GM06990 (cell line): ENCODE measurements at regions not wholly inside any gene's neighbourhood (a gene's known extent, or its start where the extent isn't known, plus 50 kb on each side); places are given as distances from the start of the nearest gene placed in this dataset.

Experiments
- DNase-seq: peaks from one replicate; pipeline ENCODE4 v3.0.0-alpha.2; 2011; ENCODE audit not compliant: insufficient read length; ENCODE audit errors: extremely low read depth
- H3K27me3 ChIP-seq: replicated peaks from 2 replicates; pipeline ENCODE4 v1.6.0; 2011; ENCODE audit warnings: low read length; ENCODE audit not compliant: control insufficient read depth, insufficient read depth
- H3K36me3 ChIP-seq: 2 replicates; pipeline ENCODE4 v1.5.1; 2011; ENCODE audit warnings: low read length; ENCODE audit not compliant: control insufficient read depth, insufficient read depth
- H3K4me3 ChIP-seq: replicated peaks from 2 replicates; pipeline ENCODE4 v1.5.1; 2011; ENCODE audit warnings: low read depth, mild to moderate bottlenecking, control low read depth, low read length
- CTCF ChIP-seq: IDR thresholded peaks from 2 replicates; pipeline ENCODE4 v1.5.1; 2011; ENCODE audit warnings: low read length, control low read depth, mild to moderate bottlenecking, inconsistent platforms; ENCODE audit not compliant: insufficient read depth, poor library complexity, severe bottlenecking

- Histone ChIP-seq H3K4me3 (no peak overlapping the region), H3K36me3 (no peaks in the 10 kb centered on the region), H3K27me3 (no peaks in the 10 kb centered on the region)
- no peak for TF ChIP-seq CTCF
- no peak for DNase-seq
Measured at GRCh38 chr2:53220969-53221368, 546.6 kb upstream of the CHAC2 start.

- no peak for TF ChIP-seq CTCF
Measured at GRCh38 chr2:53217250-53217649, 550.4 kb upstream of the CHAC2 start.

GRCh38 chr2:53216805-53217204 is 550.8 kb upstream of the CHAC2 start:
- H3K27me3 ChIP-seq: no peaks in the 10 kb centered on the region
- DNase-seq: no peak
- no peak for TF ChIP-seq CTCF
- H3K36me3 ChIP-seq: no peaks in the 10 kb centered on the region
- H3K4me3 ChIP-seq: no peak overlapping the region

More at GRCh38 chr2:53217250-53217649, 550.4 kb upstream of the CHAC2 start:
- Histone ChIP-seq H3K27me3 (no peaks in the 10 kb centered on the region), H3K4me3 (no peak overlapping the region), H3K36me3 (no peaks in the 10 kb centered on the region)
- no peak for DNase-seq

- H3K36me3 ChIP-seq: no peaks in the 10 kb centered on the region
- H3K27me3 ChIP-seq: no peaks in the 10 kb centered on the region; the same call in 1 of the 2 replicates
- TF ChIP-seq CTCF: no peak
- no peak overlapping the region for H3K4me3 ChIP-seq
- no peak for DNase-seq
Measured at GRCh38 chr2:53212576-53212975, 555.0 kb upstream of the CHAC2 start.

GRCh38 chr2:53211201-53211774 is 556.3 kb upstream of the CHAC2 start:
- no peak overlapping the region for H3K4me3 ChIP-seq
- no peak for TF ChIP-seq CTCF
- DNase-seq: no peak

GRCh38 chr2:53210538-53210937 is 557.1 kb upstream of the CHAC2 start:
- H3K36me3 ChIP-seq: no peaks in the 10 kb centered on the region
- TF ChIP-seq CTCF: no peak
- H3K4me3 ChIP-seq: no peak overlapping the region
- no peak for DNase-seq
- H3K27me3 ChIP-seq: no peaks in the 10 kb centered on the region; the same call in 1 of the 2 replicates

More at GRCh38 chr2:53211201-53211774, 556.3 kb upstream of the CHAC2 start:
- no peaks in the 10 kb centered on the region; the same call in 1 of the 2 replicates for H3K27me3 ChIP-seq
- no peaks in the 10 kb centered on the region for H3K36me3 ChIP-seq
